ENCODE measurements at regions not wholly inside any gene's neighbourhood (a gene's known extent, or its start where the extent isn't known, plus 50 kb on each side); places are given as distances from the start of the nearest gene placed in this dataset.

- TF ChIP-seq POLR2A (IDR thresholded peaks at IDR 0.05; ENCODE audit: low read length) (no peak), EP300 (IDR thresholded peaks at IDR 0.05) (no peak), CHD2 (IDR thresholded peaks at IDR 0.05; ENCODE audit: low read length, partially characterized antibody) (no peak), CTCF (IDR thresholded peaks at IDR 0.05) (no peak), KDM1A (IDR thresholded peaks at IDR 0.05; ENCODE audit: low read depth) (no peak), ELK1 (IDR thresholded peaks at IDR 0.05; ENCODE audit: low read depth, low read length) (no peak), JUN (IDR thresholded peaks at IDR 0.05) (no peak), ZC3H11A (IDR thresholded peaks at IDR 0.05) (no peak), EHMT2 (IDR thresholded peaks at IDR 0.05; ENCODE audit: low read depth) (no peak), RAD21 (conservative IDR thresholded peaks at IDR 0.05 in 1 of 2, IDR thresholded peaks at IDR 0.05 in 1 of 2) (no peak), SMC3 (IDR thresholded peaks at IDR 0.05) (no peak)
Observed at GRCh38 chr3:79954756-79955155, 187.0 kb upstream of the ROBO1 start.

Measured in A549 (cell line).